Transverse colon (tissue), 4 donors: ENCODE measurements at regions not wholly inside any gene's neighbourhood (a gene's known extent, or its start where the extent isn't known, plus 50 kb on each side); places are given as distances from the start of the nearest gene placed in this dataset.

Source experiments
- DNase-seq: peaks from one replicate; pipeline ENCODE4 v3.0.0-alpha.2; 2019
- H3K27ac ChIP-seq, 4 donors: fragments of 200-600 bp; sonication (generic); 2 replicates each; pipeline ENCODE4 v1.5.1; 2016 to 2018; ENCODE audit warnings: inconsistent platforms in 4 of 4
- H3K27me3 ChIP-seq: fragments of 200-600 bp; sonication (generic); 2 replicates; pipeline ENCODE4 v1.5.1; 2017; ENCODE audit warnings: inconsistent platforms
- H3K36me3 ChIP-seq, 4 donors: fragments of 200-600 bp; sonication (generic); 2 replicates each; pipeline ENCODE4 v1.5.1; 2017 to 2019; ENCODE audit warnings: inconsistent platforms in 4 of 4
- H3K4me1 ChIP-seq, 4 donors: fragments of 200-600 bp; sonication (generic); 2 replicates each; pipeline ENCODE4 v1.5.1; 2017 to 2020; ENCODE audit warnings: inconsistent platforms in 4 of 4
- H3K4me3 ChIP-seq, 4 donors: fragments of 200-600 bp; sonication (generic); 1 replicate in 1 of 4; 2 replicates in 3 of 4; pipeline versions ENCODE4 v1.5.1 to v1.6.1; 2017 to 2019; ENCODE audit warnings: inconsistent platforms in 4 of 4
- H3K9me3 ChIP-seq, 2 donors: fragments of 200-600 bp; sonication (generic); 2 replicates each; pipeline ENCODE4 v1.5.1; 2017 to 2019; ENCODE audit warnings: inconsistent platforms in 2 of 2
- EP300 ChIP-seq: sonication (generic); formaldehyde crosslinking; IDR thresholded peaks from one replicate; pipeline ENCODE4 v1.6.1; 2017; ENCODE audit warnings: antibody characterized with exemption, low read depth
- POLR2A ChIP-seq: fragments of 450-650 bp; IDR thresholded peaks from one replicate; pipeline ENCODE4 v1.6.1; 2016; ENCODE audit warnings: antibody characterized with exemption, mild to moderate bottlenecking, moderate library complexity
- POLR2AphosphoS5 ChIP-seq, 3 donors: sonication (generic); formaldehyde crosslinking; IDR thresholded peaks; one replicate each; pipeline ENCODE4 v1.6.1; 2016; ENCODE audit warnings: antibody characterized with exemption in 3 of 3
- WGBS, 2 donors: methylation state at CpG; one replicate each; pipeline ENCODE4 v1.1.5; 2018; ENCODE audit warnings: low coverage in 1 of 2; 5-methylcytosine and 5-hydroxymethylcytosine counted together
- in situ Hi-C, 4 donors: fragments of 200-750 bp; cut with MboI; loops; one replicate each; pipeline versions ENCODE4 v1.15.0 to v1.15.1; 2017; ENCODE audit warnings: low sequenced_read_pairs in 3 of 4, low pct_ligation_motif_present in 1 of 4, low pct_unique_long_range_greater_than_20kb in 1 of 4
- intact Hi-C: fragments of 100-400 bp; cut with DNase I; formaldehyde crosslinking; loops from one replicate; pipeline ENCODE4 v1.15.1; 2023; ENCODE audit warnings: low total_unique reads
- TF ChIP-seq, protein P1 (sequence below), 5 experiments: fragments of 200-600 bp in 3 of 5; fragments of 450-650 bp in 2 of 5; sonication (generic) in 3 of 5; IDR thresholded peaks; 1 replicate in 2 of 5; 2 replicates in 3 of 5; pipeline ENCODE4 v1.5.1; 2016 to 2017; ENCODE audit warnings: antibody characterized with exemption in 5 of 5, inconsistent platforms in 3 of 5, mild to moderate bottlenecking in 2 of 5, moderate library complexity in 1 of 5

DNA sequence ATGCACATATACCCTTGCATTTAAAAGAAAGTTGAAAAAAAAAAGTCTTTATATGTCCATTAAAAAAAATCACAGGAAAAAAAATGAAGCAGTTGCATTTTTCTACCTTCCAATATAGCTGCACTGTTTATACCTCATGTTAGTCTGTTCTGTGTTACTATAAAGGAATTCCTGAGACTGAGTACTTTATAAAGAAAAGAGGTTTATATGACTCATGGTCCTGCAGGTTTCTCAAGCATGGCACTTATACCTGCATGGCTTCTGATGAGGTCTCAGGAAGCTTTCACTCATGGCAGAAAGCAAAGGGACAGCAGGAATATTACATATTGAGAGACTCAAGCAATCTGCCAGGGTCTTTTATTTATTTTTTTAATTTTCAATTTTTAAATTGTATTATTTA lies 277.2 kb upstream of the BCHE start:
- no peaks in the 10 kb centered on the region for H3K27me3 ChIP-seq
- in situ Hi-C loops = no loop called here

DNA sequence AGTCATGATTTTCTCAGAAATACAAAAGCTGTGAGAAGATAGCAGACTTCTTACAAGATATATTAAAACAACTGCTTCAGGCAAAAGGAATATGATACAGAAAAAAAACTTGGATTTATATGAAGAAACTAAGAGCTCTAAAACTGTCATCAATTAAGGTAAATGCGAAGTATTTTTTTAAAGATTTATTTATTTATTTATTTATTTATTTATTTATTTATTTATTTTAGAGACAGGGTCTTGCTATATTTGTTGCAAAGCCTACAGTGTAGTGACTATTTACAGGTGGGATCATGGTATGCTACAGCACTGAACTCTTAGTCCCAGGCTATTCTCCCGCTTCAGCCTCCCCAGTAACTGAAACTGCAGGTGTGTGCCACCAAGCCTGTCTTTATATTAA lies 274.3 kb upstream of the BCHE start:
- Histone ChIP-seq H3K36me3 (no peaks in the 10 kb centered on the region), H3K27ac (no peak overlapping the region), H3K4me3 (no peak overlapping the region), H3K27me3 (no peaks in the 10 kb centered on the region), H3K4me1 (no peaks in the 10 kb centered on the region), H3K9me3 (no peaks in the 10 kb centered on the region)
- intact Hi-C loops = loop anchor here (2.0 kb wide), 1 partner anchor 55 kb away; no protein-coding TSS in a partner anchor
- TF ChIP-seq POLR2A = no peak
- no peak for TF ChIP-seq POLR2AphosphoS5 (IDR thresholded peaks at IDR 0.05)
- TF ChIP-seq EP300 = no peak
- TF ChIP-seq, protein P1, sequence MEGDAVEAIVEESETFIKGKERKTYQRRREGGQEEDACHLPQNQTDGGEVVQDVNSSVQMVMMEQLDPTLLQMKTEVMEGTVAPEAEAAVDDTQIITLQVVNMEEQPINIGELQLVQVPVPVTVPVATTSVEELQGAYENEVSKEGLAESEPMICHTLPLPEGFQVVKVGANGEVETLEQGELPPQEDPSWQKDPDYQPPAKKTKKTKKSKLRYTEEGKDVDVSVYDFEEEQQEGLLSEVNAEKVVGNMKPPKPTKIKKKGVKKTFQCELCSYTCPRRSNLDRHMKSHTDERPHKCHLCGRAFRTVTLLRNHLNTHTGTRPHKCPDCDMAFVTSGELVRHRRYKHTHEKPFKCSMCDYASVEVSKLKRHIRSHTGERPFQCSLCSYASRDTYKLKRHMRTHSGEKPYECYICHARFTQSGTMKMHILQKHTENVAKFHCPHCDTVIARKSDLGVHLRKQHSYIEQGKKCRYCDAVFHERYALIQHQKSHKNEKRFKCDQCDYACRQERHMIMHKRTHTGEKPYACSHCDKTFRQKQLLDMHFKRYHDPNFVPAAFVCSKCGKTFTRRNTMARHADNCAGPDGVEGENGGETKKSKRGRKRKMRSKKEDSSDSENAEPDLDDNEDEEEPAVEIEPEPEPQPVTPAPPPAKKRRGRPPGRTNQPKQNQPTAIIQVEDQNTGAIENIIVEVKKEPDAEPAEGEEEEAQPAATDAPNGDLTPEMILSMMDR (IDR thresholded peaks at IDR 0.05) = no peak
- no peak for DNase-seq
- 72 to 86% methylated on average over 2 of the region's 2 CpGs for WGBS, 2 donors
- in situ Hi-C loops = no loop called here

More for the DNA sequence above, 277.2 kb upstream of the BCHE start:
- H3K4me3 ChIP-seq = no peak overlapping the region
- no peaks in the 10 kb centered on the region for H3K9me3 ChIP-seq
- H3K27ac ChIP-seq = no peak overlapping the region
- no peaks in the 10 kb centered on the region for H3K4me1 ChIP-seq
- TF ChIP-seq EP300 (no peak), POLR2A (no peak), POLR2AphosphoS5 (IDR thresholded peaks at IDR 0.05) (no peak)
- TF ChIP-seq, protein P1 (IDR thresholded peaks at IDR 0.05) = no peak
- H3K36me3 ChIP-seq = no peaks in the 10 kb centered on the region
- intact Hi-C loops = no loop called here
- no peak for DNase-seq

DNA sequence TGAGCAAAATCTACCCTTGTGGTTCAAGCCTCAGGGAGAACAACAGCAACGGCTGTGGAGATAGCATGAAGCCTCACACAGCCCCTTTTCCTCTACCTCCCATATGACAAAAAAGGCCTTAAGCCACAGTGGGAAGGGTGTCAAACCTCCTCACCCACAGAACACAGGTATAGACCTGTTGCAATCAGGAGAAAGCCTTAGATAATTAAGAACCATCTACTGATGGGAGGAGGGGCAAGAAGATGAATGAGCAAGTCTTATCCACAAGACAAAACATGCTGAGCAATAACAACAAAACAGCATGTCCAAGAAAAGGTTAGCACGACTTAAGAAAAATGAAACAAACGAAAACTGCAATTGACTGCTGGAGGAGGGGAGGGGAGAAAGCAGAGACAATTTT lies 272.9 kb upstream of the BCHE start:
- Histone ChIP-seq H3K27ac (no peak overlapping the region), H3K27me3 (no peaks in the 10 kb centered on the region), H3K9me3 (no peaks in the 10 kb centered on the region), H3K4me1 (no peaks in the 10 kb centered on the region), H3K4me3 (no peak overlapping the region), H3K36me3 (no peaks in the 10 kb centered on the region)
- intact Hi-C loops (loop anchor here (2.0 kb wide), 1 partner anchor 53 kb away; no protein-coding TSS in a partner anchor), in situ Hi-C loops (no loop called here)
- no peak for TF ChIP-seq POLR2A
- no peak for TF ChIP-seq POLR2AphosphoS5 (IDR thresholded peaks at IDR 0.05)
- no peak for DNase-seq
- WGBS, 2 donors = 66 to 79% methylated on average over 3 of the region's 3 CpGs

DNA sequence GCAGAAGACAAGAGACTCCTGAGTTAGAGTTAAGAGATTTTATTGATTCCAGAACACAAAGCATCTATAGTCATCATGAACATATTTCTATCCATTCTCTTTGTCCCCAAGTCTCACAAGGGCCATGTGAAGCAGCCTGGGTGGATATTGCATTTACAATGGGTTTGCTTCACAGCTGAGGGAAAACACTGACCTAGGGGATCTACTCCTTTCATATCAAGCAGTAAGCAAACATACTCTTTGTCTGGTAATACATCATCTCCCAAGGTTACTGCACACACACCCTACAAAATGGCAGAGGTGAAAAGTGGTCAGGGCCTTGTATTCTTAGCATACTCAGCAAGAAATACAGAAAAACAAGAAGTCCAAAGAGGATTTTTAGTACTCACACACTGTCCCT lies 267.7 kb upstream of the BCHE start:
- intact Hi-C loops (no loop called here), in situ Hi-C loops (no loop called here)
- no peaks in the 10 kb centered on the region for H3K4me1 ChIP-seq
- no peak overlapping the region for H3K4me3 ChIP-seq
- no peaks in the 10 kb centered on the region for H3K9me3 ChIP-seq
- no peaks in the 10 kb centered on the region for H3K27me3 ChIP-seq
- DNase-seq = no peak
- no peak overlapping the region for H3K27ac ChIP-seq
- no peak for TF ChIP-seq EP300
- no peak for TF ChIP-seq POLR2AphosphoS5 (IDR thresholded peaks at IDR 0.05)
- no peak for TF ChIP-seq POLR2A
- TF ChIP-seq, protein P1 (IDR thresholded peaks at IDR 0.05) = no peak
- no peaks in the 10 kb centered on the region for H3K36me3 ChIP-seq

DNA sequence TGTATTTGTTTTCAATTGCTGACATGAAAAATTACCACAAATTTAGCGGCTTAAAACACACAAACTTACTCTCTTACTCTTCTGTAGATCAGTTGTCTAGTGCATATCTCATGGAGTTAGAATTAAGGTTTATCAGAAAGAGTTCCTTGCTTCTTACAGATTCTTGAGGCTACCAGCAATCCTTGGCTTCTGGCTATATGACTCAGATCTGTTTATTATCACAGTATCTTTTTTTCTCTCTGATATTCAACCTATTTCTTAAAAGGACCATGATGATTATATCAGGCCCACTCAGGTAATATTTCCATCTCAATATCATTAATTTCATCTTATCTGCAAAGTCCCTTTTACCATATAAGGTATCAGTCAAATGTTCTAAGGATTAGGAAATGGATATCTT lies 263.5 kb upstream of the BCHE start:
- intact Hi-C loops = no loop called here
- WGBS, 2 donors = 83 to 93% methylated on average over 1 of the region's 1 CpG
- TF ChIP-seq, protein P1 (IDR thresholded peaks at IDR 0.05) = no peak
- no peak for TF ChIP-seq POLR2AphosphoS5 (IDR thresholded peaks at IDR 0.05)
- TF ChIP-seq EP300 = no peak
- no peak for TF ChIP-seq POLR2A
- Histone ChIP-seq H3K27ac (no peak overlapping the region), H3K9me3 (no peaks in the 10 kb centered on the region), H3K4me3 (no peak overlapping the region), H3K27me3 (no peaks in the 10 kb centered on the region), H3K36me3 (no peaks in the 10 kb centered on the region), H3K4me1 (no peaks in the 10 kb centered on the region)
- in situ Hi-C loops = no loop called here
- DNase-seq = no peak
